Lower leg skin (tissue), 3 donors: ENCODE measurements at regions not wholly inside any gene's neighbourhood (a gene's known extent, or its start where the extent isn't known, plus 50 kb on each side); places are given as distances from the start of the nearest gene placed in this dataset.

ENCODE experiments used
- POLR2A ChIP-seq, 2 donors: fragments of 450-650 bp; IDR thresholded peaks; one replicate each; pipeline ENCODE4 v1.6.1; 2016 to 2017; ENCODE audit warnings: antibody characterized with exemption in 2 of 2, mild to moderate bottlenecking in 1 of 2, moderate library complexity in 1 of 2
- TF ChIP-seq, protein P1 (sequence below), 3 donors: fragments of 450-650 bp; IDR thresholded peaks; one replicate each; pipeline ENCODE4 v1.5.1; 2016; ENCODE audit warnings: antibody characterized with exemption in 3 of 3, mild to moderate bottlenecking in 3 of 3, moderate library complexity in 2 of 3

DNA sequence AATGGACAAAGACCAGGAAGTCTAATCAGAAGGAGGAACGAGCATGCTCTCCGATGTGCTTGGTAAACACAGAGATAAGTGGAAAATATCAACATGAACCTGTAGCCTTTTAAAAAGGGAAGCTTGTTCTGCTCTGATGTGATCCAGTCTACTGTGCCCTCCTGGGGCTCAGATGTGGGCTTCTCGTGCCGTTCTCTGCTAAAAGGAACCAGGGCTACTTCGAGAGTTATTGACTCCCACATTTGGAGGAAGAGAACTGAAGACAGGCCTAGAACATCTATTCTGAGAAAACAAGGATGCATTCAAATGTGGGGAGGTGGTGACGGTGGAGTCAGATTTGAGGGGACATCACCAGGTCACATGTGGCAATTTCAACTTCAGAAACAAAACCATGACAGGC lies 325.4 kb downstream of the GLRX3 start:
- TF ChIP-seq, protein P1, sequence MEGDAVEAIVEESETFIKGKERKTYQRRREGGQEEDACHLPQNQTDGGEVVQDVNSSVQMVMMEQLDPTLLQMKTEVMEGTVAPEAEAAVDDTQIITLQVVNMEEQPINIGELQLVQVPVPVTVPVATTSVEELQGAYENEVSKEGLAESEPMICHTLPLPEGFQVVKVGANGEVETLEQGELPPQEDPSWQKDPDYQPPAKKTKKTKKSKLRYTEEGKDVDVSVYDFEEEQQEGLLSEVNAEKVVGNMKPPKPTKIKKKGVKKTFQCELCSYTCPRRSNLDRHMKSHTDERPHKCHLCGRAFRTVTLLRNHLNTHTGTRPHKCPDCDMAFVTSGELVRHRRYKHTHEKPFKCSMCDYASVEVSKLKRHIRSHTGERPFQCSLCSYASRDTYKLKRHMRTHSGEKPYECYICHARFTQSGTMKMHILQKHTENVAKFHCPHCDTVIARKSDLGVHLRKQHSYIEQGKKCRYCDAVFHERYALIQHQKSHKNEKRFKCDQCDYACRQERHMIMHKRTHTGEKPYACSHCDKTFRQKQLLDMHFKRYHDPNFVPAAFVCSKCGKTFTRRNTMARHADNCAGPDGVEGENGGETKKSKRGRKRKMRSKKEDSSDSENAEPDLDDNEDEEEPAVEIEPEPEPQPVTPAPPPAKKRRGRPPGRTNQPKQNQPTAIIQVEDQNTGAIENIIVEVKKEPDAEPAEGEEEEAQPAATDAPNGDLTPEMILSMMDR (IDR thresholded peaks at IDR 0.05): no peak
- no peak for TF ChIP-seq POLR2A (IDR thresholded peaks at IDR 0.05)
